Heart left ventricle (tissue), 16 donors: ENCODE measurements at regions not wholly inside any gene's neighbourhood (a gene's known extent, or its start where the extent isn't known, plus 50 kb on each side); places are given as distances from the start of the nearest gene placed in this dataset.

Experiments used
- ATAC-seq, 4 donors: fragments of 200-7000 bp; cut with Tn5 transposase; one replicate each; pipeline ENCODE4 v1.9.1; 2020 to 2022; ENCODE audit warnings: moderate library complexity in 4 of 4, mild to moderate bottlenecking in 3 of 4, moderate number of reproducible peaks in 1 of 4
- DNase-seq, 5 donors: peaks; one replicate each; pipeline ENCODE4 v3.0.0-alpha.2; 2020
- H3K27ac ChIP-seq, 12 donors: fragments of 200-600 bp; sonication (generic) in 4 of 12; one replicate each; pipeline versions ENCODE4 v1.5.0 to v1.8.0; 2016 to 2022; ENCODE audit warnings: mild to moderate bottlenecking in 2 of 12
- H3K27me3 ChIP-seq, 9 donors: fragments of 200-600 bp; sonication (generic) in 2 of 9; one replicate each; pipeline versions ENCODE4 v1.5.1 to v1.8.0; 2016 to 2022; ENCODE audit warnings: mild to moderate bottlenecking in 3 of 9
- H3K36me3 ChIP-seq, 9 donors: fragments of 200-600 bp; sonication (generic) in 2 of 9; one replicate each; pipeline versions ENCODE4 v1.5.0 to v1.8.0; 2018 to 2022; ENCODE audit warnings: mild to moderate bottlenecking in 2 of 9
- H3K4me1 ChIP-seq, 12 donors: fragments of 200-600 bp; sonication (generic) in 4 of 12; one replicate each; pipeline versions ENCODE4 v1.5.0 to v1.8.0; 2016 to 2022; ENCODE audit warnings: mild to moderate bottlenecking in 3 of 12
- H3K4me3 ChIP-seq, 12 donors: fragments of 200-600 bp; sonication (generic) in 4 of 12; one replicate each; pipeline versions ENCODE4 v1.5.0 to v1.8.0; 2017 to 2022; ENCODE audit warnings: mild to moderate bottlenecking in 9 of 12, moderate library complexity in 4 of 12
- H3K9me3 ChIP-seq, 12 donors: fragments of 200-600 bp; sonication (generic) in 4 of 12; one replicate each; pipeline versions ENCODE4 v1.5.0 to v1.8.0; 2016 to 2022; ENCODE audit warnings: mild to moderate bottlenecking in 1 of 12
- POLR2A ChIP-seq, 2 donors: fragments of 450-650 bp; IDR thresholded peaks; one replicate each; pipeline ENCODE4 v1.6.1; 2017; ENCODE audit warnings: antibody characterized with exemption in 2 of 2, mild to moderate bottlenecking in 2 of 2, moderate library complexity in 2 of 2
- WGBS, 4 donors: extraction: QIAGEN DNeasy Blood & Tissue Kit in 2 of 4; methylation state at CpG; one replicate each; pipeline versions ENCODE4 v1.1.5 to v1.1.7; 2013 to 2018; 5-methylcytosine and 5-hydroxymethylcytosine counted together
- intact Hi-C, 10 donors: fragments of 100-400 bp; cut with DNase I; formaldehyde crosslinking; loops; one replicate each; pipeline versions ENCODE4 v1.11.1 to v1.14.2; 2022
- TF ChIP-seq, protein P1 (sequence below), 12 donors: fragments of 200-600 bp; sonication (generic) in 4 of 12; IDR thresholded peaks; one replicate each; pipeline versions ENCODE4 v1.5.0 to v1.8.0; 2018 to 2022; ENCODE audit warnings: antibody characterized with exemption in 12 of 12, mild to moderate bottlenecking in 5 of 12
- donor health status: ischemic (EF 13 %, LVEDD 7.1; RV severe dilation, severe dysfunction).
- donor health status: healthy with polysubstance abuse.
- donor health status: DM: no; HTN: yes; CAD: no.
- donor health status: DM: no; HTN: no; CAD: no.
- donor health status: ischemic (EF 25% LVEDD 6.9; RV normal size, moderate dysfunction).
- donor health status: ischemic (EF 25% LVEDD 5.7; RV mildly dilated, moderate dysfunction).
- donor health status: healthy.
- donor health status: DM: yes; HTN: yes; CAD: no.
- donor health status: ischemic (EF 35%, LVEDD 5.7; RV mildly dilated, moderate dysfunction).
- donor health status: nonischemic (EF 11% LVEDD 7.7; RV severe dilation, severe dysfunction).
- donor health status: DM: yes; HTN: yes; CAD: no.
- donor health status: PGD.
- donor health status: ischemic (EF 29% LVEDD 5.4; RV normal size, mild dysfunction).
- donor health status: nonischemic (EF 23%, LVEDD 6.1; RV moderate dilation, normal function).

DNA sequence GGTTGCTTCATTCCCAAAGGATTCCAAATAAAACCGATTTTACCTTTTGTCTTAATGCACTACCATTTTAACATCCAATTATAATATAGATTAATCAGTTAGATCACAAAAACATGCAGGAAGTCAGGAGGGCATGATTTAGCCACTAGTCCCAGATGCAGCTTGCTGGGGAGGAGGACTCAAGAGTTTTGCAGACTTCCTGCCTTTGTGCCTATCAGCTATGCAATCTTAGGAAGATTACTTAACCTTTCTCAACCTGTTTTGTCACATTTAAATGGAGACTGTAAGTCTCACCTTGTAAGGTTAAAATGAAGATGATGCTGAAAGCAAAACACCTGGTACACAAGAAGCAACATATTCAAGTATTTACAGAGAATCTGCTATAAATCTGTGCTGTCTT, 242.4 kb upstream of the GOLIM4 start:
- Histone ChIP-seq H3K36me3 (no peaks in the 10 kb centered on the region), H3K27ac (no peak overlapping the region), H3K4me3 (no peak overlapping the region), H3K9me3 (no peaks in the 10 kb centered on the region), H3K27me3 (no peaks in the 10 kb centered on the region), H3K4me1 (peaks cover 0 to 27% (median 10%) of the 10 kb centered on the region in 12 donors)
- whole genome bisulfite sequencing, 4 donors, result 56 to 63% (median 61%) methylated on average over 1 of the region's 1 CpG
- intact Hi-C loops, result no loop called here
- DNase-seq (no peak), ATAC-seq (no peak)
- TF ChIP-seq, protein P1, sequence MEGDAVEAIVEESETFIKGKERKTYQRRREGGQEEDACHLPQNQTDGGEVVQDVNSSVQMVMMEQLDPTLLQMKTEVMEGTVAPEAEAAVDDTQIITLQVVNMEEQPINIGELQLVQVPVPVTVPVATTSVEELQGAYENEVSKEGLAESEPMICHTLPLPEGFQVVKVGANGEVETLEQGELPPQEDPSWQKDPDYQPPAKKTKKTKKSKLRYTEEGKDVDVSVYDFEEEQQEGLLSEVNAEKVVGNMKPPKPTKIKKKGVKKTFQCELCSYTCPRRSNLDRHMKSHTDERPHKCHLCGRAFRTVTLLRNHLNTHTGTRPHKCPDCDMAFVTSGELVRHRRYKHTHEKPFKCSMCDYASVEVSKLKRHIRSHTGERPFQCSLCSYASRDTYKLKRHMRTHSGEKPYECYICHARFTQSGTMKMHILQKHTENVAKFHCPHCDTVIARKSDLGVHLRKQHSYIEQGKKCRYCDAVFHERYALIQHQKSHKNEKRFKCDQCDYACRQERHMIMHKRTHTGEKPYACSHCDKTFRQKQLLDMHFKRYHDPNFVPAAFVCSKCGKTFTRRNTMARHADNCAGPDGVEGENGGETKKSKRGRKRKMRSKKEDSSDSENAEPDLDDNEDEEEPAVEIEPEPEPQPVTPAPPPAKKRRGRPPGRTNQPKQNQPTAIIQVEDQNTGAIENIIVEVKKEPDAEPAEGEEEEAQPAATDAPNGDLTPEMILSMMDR (IDR thresholded peaks at IDR 0.05), result no peak
- no peak for TF ChIP-seq POLR2A (IDR thresholded peaks at IDR 0.05)

DNA sequence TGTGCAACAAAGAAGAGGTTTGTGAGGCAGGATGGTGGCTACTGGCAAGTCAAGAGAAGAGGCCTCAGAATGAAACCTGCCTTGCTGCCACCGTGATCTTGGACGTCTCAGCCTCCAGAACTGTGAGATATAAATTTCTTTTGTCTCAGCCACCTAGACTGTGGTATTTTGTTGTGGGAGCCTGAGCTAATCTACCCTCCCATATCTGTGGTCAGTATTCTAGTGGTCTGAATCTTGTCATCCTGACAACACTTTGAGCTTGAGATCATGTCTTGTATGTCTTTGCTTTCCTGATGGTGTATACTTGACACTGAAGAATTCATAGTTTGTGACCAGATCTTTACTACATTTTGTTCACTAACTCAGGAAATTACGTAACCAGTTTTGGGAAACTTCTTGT, 240.6 kb upstream of the GOLIM4 start:
- no peak overlapping the region for H3K4me3 ChIP-seq
- no peaks in the 10 kb centered on the region for H3K9me3 ChIP-seq
- DNase-seq (no peak), ATAC-seq (no peak)
- no peak overlapping the region for H3K27ac ChIP-seq
- H3K27me3 ChIP-seq, result no peaks in the 10 kb centered on the region
- WGBS, 4 donors, result 51 to 67% (median 56%) methylated on average over 3 of the region's 3 CpGs
- no peak for TF ChIP-seq POLR2A (IDR thresholded peaks at IDR 0.05)
- TF ChIP-seq, protein P1 (IDR thresholded peaks at IDR 0.05), result no peak
- peaks cover 0 to 13% (median 2%) of the 10 kb centered on the region in 12 donors for H3K4me1 ChIP-seq
- no peaks in the 10 kb centered on the region for H3K36me3 ChIP-seq
- intact Hi-C loops, result no loop called here

DNA sequence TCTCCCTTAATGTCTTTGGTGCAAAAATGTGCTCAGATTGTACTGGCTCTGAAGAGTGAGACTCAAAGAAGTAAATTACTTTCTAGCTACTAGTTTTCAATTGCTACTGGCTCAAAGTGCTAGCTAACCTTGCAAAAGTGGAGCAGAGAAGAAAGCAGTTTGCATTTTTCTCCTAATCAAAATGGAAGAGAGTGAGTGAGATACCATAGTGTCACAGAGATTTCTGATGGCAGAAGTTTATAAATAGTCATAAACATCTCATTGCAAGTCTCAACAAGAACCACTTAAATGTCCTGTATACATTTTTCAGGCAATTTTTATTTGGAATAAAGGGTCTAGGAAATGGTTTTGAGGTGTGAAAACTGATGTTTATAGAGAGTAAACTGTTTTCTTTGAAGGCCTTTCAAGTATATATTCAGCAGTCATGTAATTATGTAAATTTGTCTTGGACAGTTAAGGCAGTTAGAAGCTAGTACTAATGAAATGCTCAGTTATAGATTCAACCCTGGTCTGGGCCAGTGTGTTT, 237.7 kb upstream of the GOLIM4 start:
- ATAC-seq, result no peak

DNA sequence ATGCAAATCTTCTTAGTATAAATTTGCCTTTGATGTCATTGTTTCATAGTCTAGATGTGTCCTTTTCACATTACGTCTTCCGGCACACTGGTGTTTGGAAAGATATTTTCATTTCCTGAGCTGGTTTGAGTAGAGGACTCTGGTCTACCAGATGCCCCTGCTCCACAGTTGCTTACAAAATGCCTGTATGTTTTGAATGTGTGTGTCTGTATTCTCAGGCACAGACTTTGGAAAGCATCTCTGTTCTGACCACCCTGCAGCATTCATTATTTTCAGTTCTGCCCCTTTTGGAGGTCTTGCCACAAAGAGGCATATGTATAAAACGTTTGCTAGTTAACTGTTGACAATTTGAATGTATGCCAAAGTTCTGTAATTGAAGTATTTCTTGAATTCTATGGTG, 236.0 kb upstream of the GOLIM4 start:
- peaks cover 0 to 6% (median 0%) of the 10 kb centered on the region in 12 donors for H3K4me1 ChIP-seq
- H3K36me3 ChIP-seq, result no peaks in the 10 kb centered on the region
- no peaks in the 10 kb centered on the region for H3K9me3 ChIP-seq
- no peak overlapping the region for H3K27ac ChIP-seq
- H3K4me3 ChIP-seq, result no peak overlapping the region
- H3K27me3 ChIP-seq, result no peaks in the 10 kb centered on the region
- ATAC-seq (no peak), DNase-seq (no peak)
- intact Hi-C loops, result no loop called here
- 50 to 64% (median 52%) methylated on average over 3 of the region's 3 CpGs for WGBS, 4 donors
- TF ChIP-seq, protein P1 (IDR thresholded peaks at IDR 0.05), result no peak
- TF ChIP-seq POLR2A (IDR thresholded peaks at IDR 0.05), result no peak

More for the DNA sequence above, 237.7 kb upstream of the GOLIM4 start:
- Histone ChIP-seq H3K4me1 (peaks cover 0 to 6% (median 0%) of the 10 kb centered on the region in 12 donors), H3K36me3 (no peaks in the 10 kb centered on the region), H3K27me3 (no peaks in the 10 kb centered on the region), H3K4me3 (no peak overlapping the region), H3K27ac (no peak overlapping the region), H3K9me3 (no peaks in the 10 kb centered on the region)
- DNase-seq, result no peak
- intact Hi-C loops, result no loop called here
- TF ChIP-seq POLR2A (IDR thresholded peaks at IDR 0.05), result no peak
- TF ChIP-seq, protein P1 (IDR thresholded peaks at IDR 0.05), result no peak
